ENCODE measurements at regions not wholly inside any gene's neighbourhood (a gene's known extent, or its start where the extent isn't known, plus 50 kb on each side); places are given as distances from the start of the nearest gene placed in this dataset.

- H3K36me3 ChIP-seq (ENCODE audit: control insufficient read depth, low read depth, low read length): no peaks in the 10 kb centered on the region
- H3K9me3 ChIP-seq (ENCODE audit: control insufficient read depth, low read depth, low read length): no peaks in the 10 kb centered on the region
- no peak overlapping the region for H3K27ac ChIP-seq (ENCODE audit: low read length)
- H3K27me3 ChIP-seq (ENCODE audit: control insufficient read depth, insufficient read depth, low read length): no peaks in the 10 kb centered on the region
- peaks cover 6% of the 10 kb centered on the region for H3K4me1 ChIP-seq (ENCODE audit: control insufficient read depth, low read depth, low read length)
- no peak overlapping the region for H3K9ac ChIP-seq (ENCODE audit: low read length)
- H3K4me3 ChIP-seq (ENCODE audit: low read length): no peak overlapping the region
Observed at GRCh38 chr4:53863158-53863557, 201.2 kb downstream of the CHIC2 start.

GRCh38 chr4:53861856-53862610, 202.4 kb downstream of the CHIC2 start:
- peaks cover 6% of the 10 kb centered on the region for H3K4me1 ChIP-seq (ENCODE audit: control insufficient read depth, low read depth, low read length)
- no peaks in the 10 kb centered on the region for H3K9me3 ChIP-seq (ENCODE audit: control insufficient read depth, low read depth, low read length)
- H3K27ac ChIP-seq (ENCODE audit: low read length): no peak overlapping the region
- H3K9ac ChIP-seq (ENCODE audit: low read length): no peak overlapping the region
- no peak overlapping the region for H3K4me3 ChIP-seq (ENCODE audit: low read length)
- H3K27me3 ChIP-seq (ENCODE audit: control insufficient read depth, insufficient read depth, low read length): no peaks in the 10 kb centered on the region
- H3K36me3 ChIP-seq (ENCODE audit: control insufficient read depth, low read depth, low read length): no peaks in the 10 kb centered on the region

GRCh38 chr4:53859305-53859704, 205.1 kb downstream of the CHIC2 start:
- no peaks in the 10 kb centered on the region for H3K27me3 ChIP-seq (ENCODE audit: control insufficient read depth, insufficient read depth, low read length)
- no peak overlapping the region for H3K9ac ChIP-seq (ENCODE audit: low read length)
- no peak overlapping the region for H3K27ac ChIP-seq (ENCODE audit: low read length)
- no peaks in the 10 kb centered on the region for H3K9me3 ChIP-seq (ENCODE audit: control insufficient read depth, low read depth, low read length)
- no peaks in the 10 kb centered on the region for H3K4me1 ChIP-seq (ENCODE audit: control insufficient read depth, low read depth, low read length)
- no peak overlapping the region for H3K4me3 ChIP-seq (ENCODE audit: low read length)
- no peaks in the 10 kb centered on the region for H3K36me3 ChIP-seq (ENCODE audit: control insufficient read depth, low read depth, low read length)

GRCh38 chr4:53858744-53859143, 205.7 kb downstream of the CHIC2 start:
- H3K4me3 ChIP-seq (ENCODE audit: low read length): no peak overlapping the region
- H3K36me3 ChIP-seq (ENCODE audit: control insufficient read depth, low read depth, low read length): no peaks in the 10 kb centered on the region
- no peaks in the 10 kb centered on the region for H3K27me3 ChIP-seq (ENCODE audit: control insufficient read depth, insufficient read depth, low read length)
- H3K9me3 ChIP-seq (ENCODE audit: control insufficient read depth, low read depth, low read length): no peaks in the 10 kb centered on the region
- no peak overlapping the region for H3K9ac ChIP-seq (ENCODE audit: low read length)
- H3K4me1 ChIP-seq (ENCODE audit: control insufficient read depth, low read depth, low read length): no peaks in the 10 kb centered on the region
- H3K27ac ChIP-seq (ENCODE audit: low read length): no peak overlapping the region

- H3K4me3 ChIP-seq (ENCODE audit: low read length): no peak overlapping the region
- H3K27ac ChIP-seq (ENCODE audit: low read length): no peak overlapping the region
- no peaks in the 10 kb centered on the region for H3K27me3 ChIP-seq (ENCODE audit: control insufficient read depth, insufficient read depth, low read length)
- H3K4me1 ChIP-seq (ENCODE audit: control insufficient read depth, low read depth, low read length): peaks cover 6% of the 10 kb centered on the region
- H3K9me3 ChIP-seq (ENCODE audit: control insufficient read depth, low read depth, low read length): no peaks in the 10 kb centered on the region
- H3K9ac ChIP-seq (ENCODE audit: low read length): no peak overlapping the region
- no peaks in the 10 kb centered on the region for H3K36me3 ChIP-seq (ENCODE audit: control insufficient read depth, low read depth, low read length)
Observed at GRCh38 chr4:53855581-53856250, 208.7 kb downstream of the CHIC2 start.

GRCh38 chr4:53854991-53855568, 209.3 kb downstream of the CHIC2 start:
- H3K4me1 ChIP-seq (ENCODE audit: control insufficient read depth, low read depth, low read length): peaks cover 6% of the 10 kb centered on the region
- H3K4me3 ChIP-seq (ENCODE audit: low read length): no peak overlapping the region
- H3K27me3 ChIP-seq (ENCODE audit: control insufficient read depth, insufficient read depth, low read length): no peaks in the 10 kb centered on the region
- no peaks in the 10 kb centered on the region for H3K36me3 ChIP-seq (ENCODE audit: control insufficient read depth, low read depth, low read length)
- H3K27ac ChIP-seq (ENCODE audit: low read length): no peak overlapping the region
- H3K9me3 ChIP-seq (ENCODE audit: control insufficient read depth, low read depth, low read length): no peaks in the 10 kb centered on the region
- no peak overlapping the region for H3K9ac ChIP-seq (ENCODE audit: low read length)

- no peak overlapping the region for H3K27ac ChIP-seq (ENCODE audit: low read length)
- no peaks in the 10 kb centered on the region for H3K36me3 ChIP-seq (ENCODE audit: control insufficient read depth, low read depth, low read length)
Observed at GRCh38 chr4:53852343-53852742, 212.1 kb downstream of the CHIC2 start.

GRCh38 chr4:53847965-53848364, 216.4 kb downstream of the CHIC2 start:
- H3K27ac ChIP-seq (ENCODE audit: low read length): no peak overlapping the region
- H3K4me3 ChIP-seq (ENCODE audit: low read length): no peak overlapping the region
- peaks cover 6% of the 10 kb centered on the region for H3K4me1 ChIP-seq (ENCODE audit: control insufficient read depth, low read depth, low read length)

More at GRCh38 chr4:53852343-53852742, 212.1 kb downstream of the CHIC2 start:
- Histone ChIP-seq H3K9ac (ENCODE audit: low read length) (no peak overlapping the region), H3K9me3 (ENCODE audit: control insufficient read depth, low read depth, low read length) (no peaks in the 10 kb centered on the region), H3K4me1 (ENCODE audit: control insufficient read depth, low read depth, low read length) (peaks cover 6% of the 10 kb centered on the region), H3K27me3 (ENCODE audit: control insufficient read depth, insufficient read depth, low read length) (no peaks in the 10 kb centered on the region), H3K4me3 (ENCODE audit: low read length) (no peak overlapping the region)

GRCh38 chr4:53844551-53844950, 219.9 kb downstream of the CHIC2 start:
- H3K4me3 ChIP-seq (ENCODE audit: low read length): no peak overlapping the region
- no peak overlapping the region for H3K9ac ChIP-seq (ENCODE audit: low read length)
- H3K27ac ChIP-seq (ENCODE audit: low read length): no peak overlapping the region
- no peaks in the 10 kb centered on the region for H3K9me3 ChIP-seq (ENCODE audit: control insufficient read depth, low read depth, low read length)
- no peaks in the 10 kb centered on the region for H3K4me1 ChIP-seq (ENCODE audit: control insufficient read depth, low read depth, low read length)
- H3K27me3 ChIP-seq (ENCODE audit: control insufficient read depth, insufficient read depth, low read length): no peaks in the 10 kb centered on the region
- no peaks in the 10 kb centered on the region for H3K36me3 ChIP-seq (ENCODE audit: control insufficient read depth, low read depth, low read length)

More at GRCh38 chr4:53847965-53848364, 216.4 kb downstream of the CHIC2 start:
- Histone ChIP-seq H3K9ac (ENCODE audit: low read length) (no peak overlapping the region), H3K9me3 (ENCODE audit: control insufficient read depth, low read depth, low read length) (no peaks in the 10 kb centered on the region), H3K36me3 (ENCODE audit: control insufficient read depth, low read depth, low read length) (no peaks in the 10 kb centered on the region), H3K27me3 (ENCODE audit: control insufficient read depth, insufficient read depth, low read length) (no peaks in the 10 kb centered on the region)

GRCh38 chr4:53844133-53844532, 220.3 kb downstream of the CHIC2 start:
- no peaks in the 10 kb centered on the region for H3K9me3 ChIP-seq (ENCODE audit: control insufficient read depth, low read depth, low read length)
- H3K27ac ChIP-seq (ENCODE audit: low read length): no peak overlapping the region
- H3K4me3 ChIP-seq (ENCODE audit: low read length): no peak overlapping the region
- H3K27me3 ChIP-seq (ENCODE audit: control insufficient read depth, insufficient read depth, low read length): no peaks in the 10 kb centered on the region
- no peaks in the 10 kb centered on the region for H3K4me1 ChIP-seq (ENCODE audit: control insufficient read depth, low read depth, low read length)
- no peaks in the 10 kb centered on the region for H3K36me3 ChIP-seq (ENCODE audit: control insufficient read depth, low read depth, low read length)
- no peak overlapping the region for H3K9ac ChIP-seq (ENCODE audit: low read length)

GRCh38 chr4:53841711-53842110, 222.7 kb downstream of the CHIC2 start:
- Histone ChIP-seq H3K4me3 (ENCODE audit: low read length) (no peak overlapping the region), H3K36me3 (ENCODE audit: control insufficient read depth, low read depth, low read length) (no peaks in the 10 kb centered on the region), H3K4me1 (ENCODE audit: control insufficient read depth, low read depth, low read length) (no peaks in the 10 kb centered on the region), H3K27me3 (ENCODE audit: control insufficient read depth, insufficient read depth, low read length) (no peaks in the 10 kb centered on the region), H3K9me3 (ENCODE audit: control insufficient read depth, low read depth, low read length) (no peaks in the 10 kb centered on the region), H3K27ac (ENCODE audit: low read length) (no peak overlapping the region), H3K9ac (ENCODE audit: low read length) (no peak overlapping the region)

Measured in iPS-18a (cell line).